ENCODE measurements at regions not wholly inside any gene's neighbourhood (a gene's known extent, or its start where the extent isn't known, plus 50 kb on each side); places are given as distances from the start of the nearest gene placed in this dataset.

- no peak for TF ChIP-seq SUZ12 (IDR thresholded peaks at IDR 0.05; ENCODE audit: low read length)
- no peak for TF ChIP-seq SIN3A (conservative IDR thresholded peaks at IDR 0.05 in 1 of 2, IDR thresholded peaks at IDR 0.05 in 1 of 2; ENCODE audit: low read depth in 1 of 2, low read length in 2 of 2)
- no peak for TF ChIP-seq POLR2AphosphoS5 (IDR thresholded peaks at IDR 0.05; ENCODE audit: low read depth, low read length)
- no peak for TF ChIP-seq ASH2L (IDR thresholded peaks at IDR 0.05; ENCODE audit: low read length)
- TF ChIP-seq, protein P1, sequence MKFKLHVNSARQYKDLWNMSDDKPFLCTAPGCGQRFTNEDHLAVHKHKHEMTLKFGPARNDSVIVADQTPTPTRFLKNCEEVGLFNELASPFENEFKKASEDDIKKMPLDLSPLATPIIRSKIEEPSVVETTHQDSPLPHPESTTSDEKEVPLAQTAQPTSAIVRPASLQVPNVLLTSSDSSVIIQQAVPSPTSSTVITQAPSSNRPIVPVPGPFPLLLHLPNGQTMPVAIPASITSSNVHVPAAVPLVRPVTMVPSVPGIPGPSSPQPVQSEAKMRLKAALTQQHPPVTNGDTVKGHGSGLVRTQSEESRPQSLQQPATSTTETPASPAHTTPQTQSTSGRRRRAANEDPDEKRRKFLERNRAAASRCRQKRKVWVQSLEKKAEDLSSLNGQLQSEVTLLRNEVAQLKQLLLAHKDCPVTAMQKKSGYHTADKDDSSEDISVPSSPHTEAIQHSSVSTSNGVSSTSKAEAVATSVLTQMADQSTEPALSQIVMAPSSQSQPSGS (IDR thresholded peaks at IDR 0.05; ENCODE audit: low read length) = no peak
- TF ChIP-seq RAD21 (IDR thresholded peaks at IDR 0.05 in 1 of 2, conservative IDR thresholded peaks at IDR 0.05 in 1 of 2; ENCODE audit: low read depth in 2 of 2, low read length in 2 of 2) = no peak
- no peak for TF ChIP-seq HDAC2 (IDR thresholded peaks at IDR 0.05; ENCODE audit: borderline replicate concordance in 1 of 2, low read depth in 2 of 2, low read length in 2 of 2)
- no peak for TF ChIP-seq CTCF (IDR thresholded peaks at IDR 0.05; ENCODE audit: control extremely low read depth in 1 of 3, insufficient read depth in 1 of 3, low read depth in 1 of 3, low read length in 3 of 3)
- no peak for TF ChIP-seq POLR2A (IDR thresholded peaks at IDR 0.05; ENCODE audit: control extremely low read depth in 1 of 2, low read depth in 2 of 2, low read length in 2 of 2)
- no peak for TF ChIP-seq BACH1 (IDR thresholded peaks at IDR 0.05; ENCODE audit: low read length)
- TF ChIP-seq MAX (IDR thresholded peaks at IDR 0.05) = no peak
- TF ChIP-seq SP4 (IDR thresholded peaks at IDR 0.05; ENCODE audit: low read length) = no peak
- TF ChIP-seq TBP (IDR thresholded peaks at IDR 0.05; ENCODE audit: low read depth, low read length) = no peak
Measured at GRCh38 chrX:9271789-9272525, 192.9 kb upstream of the TBL1X start.
